ENCODE measurements at regions not wholly inside any gene's neighbourhood (a gene's known extent, or its start where the extent isn't known, plus 50 kb on each side); places are given as distances from the start of the nearest gene placed in this dataset.

GRCh38 chr2:196463706-196464105 is 175.8 kb upstream of the CCDC150 start:
- TF ChIP-seq REST (IDR thresholded peaks at IDR 0.05; ENCODE audit: low read depth) (no peak), TEAD4 (IDR thresholded peaks at IDR 0.05) (no peak), FOXM1 (IDR thresholded peaks at IDR 0.05; ENCODE audit: borderline replicate concordance, low read depth) (no peak), RAD21 (IDR thresholded peaks at IDR 0.05; ENCODE audit: low read depth) (no peak), EP300 (IDR thresholded peaks at IDR 0.05; ENCODE audit: borderline replicate concordance) (no peak), EGR1 (IDR thresholded peaks at IDR 0.05) (no peak)
